Activated CD4-positive, alpha-beta T cell treated with anti-CD3 and anti-CD28 coated beads, Interleukin-2, amount 50 U/mL, for 16 hours (primary cell): ENCODE measurements at regions not wholly inside any gene's neighbourhood (a gene's known extent, or its start where the extent isn't known, plus 50 kb on each side); places are given as distances from the start of the nearest gene placed in this dataset.
"Not testable (repeated sequence)": the region's sequence is repeated elsewhere in the genome, so short reads cannot be mapped to it uniquely, and the experiment has no call there.

Experiments
- DNase-seq: peaks from one replicate; pipeline ENCODE4 v3.0.0-alpha.2; 2020

DNA sequence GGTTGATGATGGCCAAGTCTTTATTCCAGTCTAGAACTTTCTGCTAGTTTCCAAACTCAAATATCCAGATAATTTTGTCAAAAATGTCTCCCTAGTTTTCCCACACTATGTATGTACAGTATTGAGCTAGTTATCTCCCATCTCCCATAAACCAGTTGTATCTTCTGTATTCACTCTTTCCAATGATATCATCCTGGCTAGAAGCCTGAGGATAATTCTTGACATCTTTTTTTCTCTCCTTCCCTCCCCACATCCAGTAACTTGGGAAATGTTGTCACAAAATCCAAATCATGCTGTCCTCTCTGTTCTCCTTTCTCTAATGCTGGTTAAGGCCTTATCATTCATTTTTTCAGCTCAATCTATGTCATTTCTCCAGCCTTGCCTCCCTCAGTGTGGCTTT lies 553.8 kb upstream of the FANCL start:
- DNase-seq: no peak

DNA sequence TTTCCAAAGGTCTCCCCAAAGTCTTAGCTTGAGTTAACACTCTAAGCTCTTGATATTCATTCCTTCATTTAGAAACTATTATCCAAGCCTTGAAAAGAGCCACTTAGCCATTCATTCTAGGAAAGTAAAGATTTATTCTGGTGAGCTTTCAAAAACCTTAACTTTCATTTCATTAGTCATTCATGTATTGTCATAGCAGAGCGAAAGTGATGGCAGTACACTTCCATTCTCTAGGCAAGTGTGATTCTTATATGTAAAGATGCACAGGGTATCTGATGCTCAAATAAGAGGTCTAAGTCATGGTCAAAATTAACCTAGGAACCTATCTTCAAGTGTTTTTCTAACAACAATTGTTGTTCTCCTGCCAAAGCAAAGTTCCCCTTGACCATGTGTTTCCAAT lies 553.0 kb upstream of the FANCL start:
- DNase-seq: no peak

DNA sequence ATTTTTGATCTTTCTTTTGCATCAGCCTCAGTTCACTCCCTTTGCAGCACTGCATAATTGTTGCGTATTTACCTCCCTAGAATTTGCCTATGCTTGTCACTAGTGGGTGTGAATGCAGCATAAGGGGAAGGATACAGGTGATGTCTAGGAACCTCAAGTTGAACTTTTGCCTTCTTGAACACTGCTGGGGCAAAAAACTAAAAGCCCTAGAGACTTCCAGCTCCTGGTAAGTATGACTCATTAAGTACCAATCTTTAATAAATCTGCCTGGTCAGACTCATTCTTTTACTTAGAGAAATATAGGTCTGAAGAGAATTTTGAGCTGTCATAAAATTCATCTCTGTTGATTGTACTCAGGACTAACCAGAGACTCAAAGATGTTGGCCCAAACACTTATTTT lies 547.3 kb upstream of the FANCL start:
- no peak for DNase-seq

DNA sequence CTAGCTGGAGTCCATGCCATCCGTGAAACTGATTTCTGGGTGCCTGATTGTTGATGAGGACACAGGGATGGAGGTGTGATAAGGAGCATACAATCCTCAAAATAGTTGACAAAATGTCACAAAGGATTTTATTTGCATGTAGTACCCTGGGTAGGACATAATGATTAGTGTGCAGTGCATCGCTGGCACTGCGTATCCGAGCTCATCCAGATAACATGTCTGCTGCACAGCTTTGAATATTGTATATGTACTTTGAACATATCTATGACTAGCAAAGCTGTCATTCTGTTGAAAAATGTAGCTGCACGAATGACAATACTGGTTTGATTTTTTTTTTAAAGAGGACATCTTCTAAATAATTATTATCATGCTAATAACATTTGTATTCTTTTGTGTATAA lies 529.7 kb upstream of the FANCL start:
- DNase-seq: no peak

DNA sequence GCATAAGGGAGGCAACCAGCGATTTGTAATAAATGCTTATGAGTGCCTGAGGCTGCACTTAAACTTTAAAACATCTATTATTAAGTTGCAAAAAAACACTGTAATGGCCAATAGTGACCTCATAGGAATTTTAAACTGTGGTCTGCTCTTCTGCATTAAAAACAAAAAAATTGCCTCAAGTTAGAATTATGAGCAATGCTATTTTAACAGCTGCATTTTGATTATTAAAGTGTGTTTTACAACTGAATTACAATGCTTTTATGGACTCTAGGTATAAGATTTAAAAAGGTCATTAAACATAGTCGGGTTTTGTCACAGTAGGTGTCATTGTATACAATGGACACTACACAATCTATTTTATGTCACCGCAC lies 528.7 kb upstream of the FANCL start:
- no peak for DNase-seq

DNA sequence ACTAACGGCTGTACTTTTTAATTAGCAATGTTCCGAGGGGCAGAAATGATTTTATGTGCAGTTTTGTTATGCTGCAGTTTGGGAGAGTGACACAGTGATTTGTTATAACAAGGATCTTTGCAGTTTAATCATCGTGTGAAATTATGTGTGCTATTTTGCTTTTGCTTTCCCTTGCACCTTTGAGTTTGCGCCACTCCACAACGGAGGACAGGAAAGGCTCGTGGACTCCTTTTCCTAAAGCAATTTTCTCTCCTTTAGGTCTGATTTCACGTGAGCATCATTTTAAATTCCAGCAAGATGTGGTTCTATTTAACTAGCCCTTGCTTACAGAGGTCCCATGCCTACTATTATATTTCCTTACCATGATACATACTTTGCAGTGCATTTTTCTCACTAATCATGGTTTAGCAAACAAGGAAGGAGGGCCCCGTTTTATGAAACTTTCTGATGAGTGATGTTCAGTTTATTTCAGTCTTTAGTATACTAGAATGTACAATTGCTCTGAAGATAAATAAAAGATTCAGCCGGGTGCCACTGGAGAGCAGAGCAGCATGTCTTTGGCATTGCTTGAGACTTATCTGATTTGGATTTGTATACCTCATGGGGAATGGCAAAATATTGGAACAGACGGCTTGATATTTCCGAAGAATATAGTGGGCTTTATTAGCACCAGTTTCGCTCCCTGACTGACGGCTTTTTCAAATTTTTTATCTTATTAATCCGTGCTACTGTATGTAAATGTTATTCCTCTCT lies 528.2 kb upstream of the FANCL start:
- DNase-seq: no peak

DNA sequence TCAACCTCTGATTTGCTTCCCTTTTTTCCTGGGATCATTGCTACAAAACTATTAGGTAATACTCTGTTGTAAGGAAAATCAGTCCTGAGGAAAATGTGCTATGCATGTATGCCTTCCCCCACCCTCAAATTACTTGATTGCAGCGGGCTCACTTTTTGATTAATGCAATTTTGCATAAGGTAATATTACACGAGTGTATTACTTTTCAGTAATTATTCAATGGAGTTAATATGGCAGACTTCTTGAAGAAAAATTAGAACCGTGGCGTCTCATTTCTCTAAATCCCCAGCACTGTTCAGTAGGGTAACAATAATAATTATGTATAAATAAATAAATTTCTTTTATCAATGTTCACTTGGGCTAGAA lies 527.6 kb upstream of the FANCL start:
- DNase-seq: no peak

DNA sequence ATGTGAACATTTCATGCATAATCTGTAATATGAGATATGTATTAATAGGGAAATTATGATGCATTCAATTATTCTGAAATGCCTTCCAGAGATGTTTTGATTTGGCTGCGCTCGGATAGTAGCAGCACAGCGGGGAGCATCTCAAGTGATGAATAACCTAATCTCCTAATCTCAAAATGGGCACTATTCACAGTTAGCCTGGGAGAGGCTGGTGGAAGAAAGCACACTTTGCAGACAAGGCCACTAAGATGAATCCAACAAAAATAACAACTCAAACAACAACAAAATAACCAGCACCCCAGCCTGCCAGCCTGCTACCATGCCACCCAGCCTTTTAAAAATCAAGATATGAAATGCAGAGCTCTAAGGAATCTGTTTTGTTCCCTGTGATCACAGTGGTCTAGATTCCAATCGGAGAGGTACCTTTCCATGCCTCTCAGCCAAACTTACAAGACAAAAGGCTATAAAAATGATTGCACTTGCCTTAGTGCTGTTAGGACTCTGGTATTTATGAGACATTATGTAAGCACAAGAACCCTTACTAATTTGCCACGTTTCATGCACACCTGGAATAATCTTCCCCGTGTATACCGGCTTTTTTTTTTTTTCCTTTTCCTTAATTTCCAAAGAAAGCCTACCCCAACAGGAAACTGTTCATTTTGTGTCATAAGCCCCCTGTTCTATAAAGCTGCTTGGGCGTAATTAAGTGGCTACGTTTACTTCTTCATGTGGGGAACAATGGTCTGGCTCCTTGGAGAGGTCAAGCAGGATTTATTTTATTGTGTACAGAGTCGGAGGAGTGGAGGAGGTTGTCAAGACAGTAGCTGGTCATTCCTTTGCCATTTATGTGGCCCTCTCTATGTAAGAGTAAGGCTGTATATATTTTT lies 526.9 kb upstream of the FANCL start:
- DNase-seq: no peak

DNA sequence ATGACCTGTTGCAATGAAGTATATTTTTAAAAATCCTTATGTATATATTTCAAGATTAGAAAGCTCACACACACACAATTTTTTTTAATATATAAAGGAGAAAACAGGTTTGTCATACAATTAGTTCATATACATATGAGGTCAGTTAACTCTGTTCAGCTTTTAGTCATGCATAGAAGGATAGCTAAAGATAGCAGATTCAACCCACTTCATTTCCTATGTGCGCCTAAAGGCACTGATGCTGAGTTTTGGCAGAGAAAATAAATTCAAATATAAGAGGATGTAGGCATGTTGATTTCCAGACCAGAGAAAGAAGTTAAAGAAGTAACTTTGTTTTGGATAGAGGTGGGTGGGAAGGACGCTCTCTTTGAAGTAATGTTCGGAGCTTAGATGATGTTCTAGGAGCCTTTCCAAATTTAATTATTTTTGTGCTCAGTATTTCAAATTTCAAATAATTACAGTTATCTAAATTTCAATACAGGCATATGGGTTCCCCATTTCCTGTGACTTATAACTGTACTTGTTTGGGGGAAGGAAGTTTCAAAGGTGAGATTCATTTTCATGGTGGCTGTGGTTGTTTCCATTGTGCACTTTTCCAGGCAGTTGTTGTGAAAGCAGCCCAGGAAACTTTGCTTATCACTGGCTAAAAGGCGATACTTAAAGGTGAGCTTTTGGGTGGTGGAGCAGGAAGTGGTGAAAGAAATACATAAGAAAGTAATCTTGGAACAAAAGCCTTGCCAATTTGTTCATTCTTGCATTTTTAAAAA lies 523.4 kb upstream of the FANCL start:
- no peak for DNase-seq

DNA sequence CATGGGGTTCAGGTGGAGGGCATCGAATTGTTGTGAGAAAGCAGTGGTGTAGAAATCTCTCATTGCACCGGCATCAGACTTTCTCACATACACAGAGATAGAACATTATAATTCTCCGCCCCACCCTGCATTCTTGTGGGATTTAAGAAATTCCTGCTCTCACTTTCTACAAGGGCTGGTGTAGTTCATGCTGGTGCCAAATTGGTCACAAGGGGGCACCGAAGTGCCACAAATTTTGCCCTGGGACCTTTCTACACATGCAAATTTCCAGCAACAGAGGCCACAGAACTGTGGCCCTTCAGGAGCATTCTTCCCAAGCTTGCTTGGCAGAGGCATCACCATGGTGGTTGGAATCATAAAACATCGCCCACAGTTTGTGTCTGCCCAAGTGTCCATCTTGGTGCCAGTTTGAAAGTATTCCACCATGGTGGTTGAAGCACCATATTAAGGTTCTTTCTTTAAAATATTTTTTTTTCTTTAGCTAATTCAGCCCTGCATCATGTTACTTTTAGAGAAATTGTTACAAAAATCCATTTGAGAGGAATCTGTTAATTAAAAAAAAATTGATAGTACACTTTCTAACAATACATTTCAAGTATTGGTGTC lies 521.2 kb upstream of the FANCL start:
- DNase-seq: peak; percentile 20

DNA sequence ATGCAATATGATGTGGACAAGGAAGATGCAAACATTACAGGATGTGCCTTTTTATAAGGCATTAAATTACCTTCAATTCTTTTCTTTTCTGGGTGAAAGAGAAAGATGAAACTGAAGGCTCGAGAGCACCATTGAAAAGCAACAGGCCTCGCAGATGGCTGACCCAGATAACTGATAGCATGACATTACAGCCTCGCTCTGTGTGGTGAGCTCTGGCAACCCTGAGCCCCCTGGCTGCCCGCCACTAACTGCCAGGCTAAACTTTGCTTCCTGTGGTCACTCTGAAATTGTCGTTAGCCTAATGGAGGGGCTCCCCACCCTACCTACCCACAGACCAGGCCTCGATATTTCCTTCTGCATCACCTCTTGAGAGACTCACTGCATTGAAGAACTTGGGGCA lies 516.8 kb upstream of the FANCL start:
- no peak for DNase-seq

DNA sequence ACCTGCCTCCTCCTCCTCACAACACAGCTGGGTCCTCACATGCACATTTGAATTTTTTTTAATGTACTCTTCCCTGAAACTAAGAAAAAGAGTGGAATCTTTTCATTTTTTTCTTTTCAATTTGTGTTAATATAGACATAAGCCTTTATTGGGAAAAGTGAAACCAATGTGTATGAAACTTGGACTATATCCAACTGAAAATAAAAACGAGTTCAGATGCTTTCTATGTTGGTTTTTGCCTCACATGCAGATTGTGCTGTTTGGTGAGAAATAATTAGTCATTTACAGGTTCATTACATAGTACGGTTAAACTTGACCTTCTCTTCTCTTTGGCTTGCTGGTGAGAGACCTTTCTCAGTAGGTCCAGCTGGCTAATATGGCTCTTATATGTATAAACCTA lies 515.2 kb upstream of the FANCL start:
- no peak for DNase-seq

DNA sequence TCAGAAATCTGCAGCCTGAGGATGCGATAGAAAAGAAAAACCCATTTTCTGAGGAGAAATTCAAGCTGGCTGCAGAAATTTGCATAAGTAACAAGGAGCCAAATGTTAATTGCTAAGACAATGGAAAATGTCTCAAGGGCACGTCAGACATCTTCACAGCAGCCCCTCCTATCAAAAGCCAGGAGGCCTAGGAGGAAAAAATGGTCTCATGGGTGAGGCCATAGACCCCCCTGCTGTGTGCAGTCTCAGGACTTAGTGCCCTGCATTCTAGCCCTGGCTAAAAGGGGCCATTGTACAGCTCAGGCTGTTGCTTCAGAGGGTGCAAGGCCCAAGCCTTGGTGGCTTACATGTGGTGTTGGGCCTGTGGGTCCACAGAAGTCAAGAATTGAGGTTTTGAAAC lies 511.4 kb upstream of the FANCL start:
- not testable (repeated sequence) for DNase-seq

DNA sequence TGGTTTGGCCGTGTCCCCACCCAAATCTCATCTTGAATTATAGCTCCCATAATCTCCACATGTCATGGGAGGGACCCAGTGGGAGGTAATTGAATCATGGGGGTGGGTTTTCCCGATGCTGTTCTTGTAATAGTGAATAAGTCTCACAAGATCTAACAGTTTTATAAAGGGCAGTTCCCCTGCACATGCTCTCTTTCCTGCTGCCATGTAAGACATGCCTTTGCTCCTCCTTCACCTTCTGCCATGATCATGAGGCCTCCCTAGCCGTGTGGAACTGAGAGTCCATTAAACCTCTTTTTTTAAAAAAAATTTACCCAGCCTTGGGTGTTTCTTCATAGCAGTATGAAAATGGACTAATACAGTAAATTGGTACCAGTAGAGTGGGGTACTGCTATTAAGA lies 510.6 kb upstream of the FANCL start:
- not testable (repeated sequence) for DNase-seq

DNA sequence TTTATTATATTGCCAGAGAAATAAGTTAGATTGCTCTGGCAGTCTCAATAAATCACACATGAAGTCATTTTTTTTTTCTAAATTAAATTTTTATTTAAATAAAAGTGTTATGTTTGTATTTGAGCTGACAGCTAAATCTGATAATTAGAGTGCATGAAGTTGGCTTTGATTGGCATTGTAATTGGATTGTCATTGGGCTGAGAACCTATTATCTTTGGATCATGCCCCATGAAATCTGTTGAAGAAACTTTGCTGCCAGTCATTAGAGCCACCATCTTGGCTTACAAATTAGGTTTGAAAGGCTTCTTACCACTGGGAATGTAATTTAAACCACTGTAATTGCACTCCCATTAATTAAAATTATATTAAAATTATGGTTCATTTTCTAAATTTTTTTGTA lies 507.9 kb upstream of the FANCL start:
- no peak for DNase-seq

DNA sequence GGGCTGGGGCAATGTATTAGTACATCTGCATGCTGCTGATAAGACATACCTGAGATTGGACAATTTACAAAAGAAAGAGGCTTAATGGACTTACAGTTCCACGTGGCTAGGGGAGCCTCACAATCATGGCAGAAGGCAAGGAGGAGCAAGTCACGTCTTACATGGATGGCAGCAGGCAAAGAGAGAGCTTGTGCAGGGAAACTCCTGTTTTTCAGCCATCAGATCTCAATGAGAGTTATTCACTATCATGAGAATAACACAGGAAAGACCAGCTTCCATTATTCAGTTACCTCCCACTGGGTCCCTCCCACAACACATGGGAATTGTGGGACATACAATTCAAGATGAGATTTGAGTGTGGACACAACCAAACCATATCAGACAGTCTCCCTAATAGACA lies 504.2 kb upstream of the FANCL start:
- not testable (repeated sequence) for DNase-seq

DNA sequence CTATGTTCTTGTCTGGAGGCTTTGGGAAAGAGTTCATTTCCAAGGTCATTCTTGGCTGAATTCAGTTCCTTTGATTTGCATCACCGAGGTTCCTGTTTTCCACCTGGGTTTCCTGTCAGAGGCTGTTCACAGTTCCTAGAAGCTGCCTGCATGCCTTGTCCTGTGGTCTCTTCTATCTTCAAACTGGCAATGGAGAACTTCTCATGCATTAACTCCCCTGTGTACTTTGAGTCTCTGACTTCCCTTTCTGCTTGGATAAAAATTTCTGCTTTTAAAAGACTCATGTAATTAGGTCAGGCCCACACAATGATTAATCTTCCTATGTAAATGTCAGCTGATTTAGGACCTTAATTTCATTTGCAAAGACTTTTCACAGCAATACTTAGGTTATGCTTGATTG lies 499.3 kb upstream of the FANCL start:
- DNase-seq: no peak

DNA sequence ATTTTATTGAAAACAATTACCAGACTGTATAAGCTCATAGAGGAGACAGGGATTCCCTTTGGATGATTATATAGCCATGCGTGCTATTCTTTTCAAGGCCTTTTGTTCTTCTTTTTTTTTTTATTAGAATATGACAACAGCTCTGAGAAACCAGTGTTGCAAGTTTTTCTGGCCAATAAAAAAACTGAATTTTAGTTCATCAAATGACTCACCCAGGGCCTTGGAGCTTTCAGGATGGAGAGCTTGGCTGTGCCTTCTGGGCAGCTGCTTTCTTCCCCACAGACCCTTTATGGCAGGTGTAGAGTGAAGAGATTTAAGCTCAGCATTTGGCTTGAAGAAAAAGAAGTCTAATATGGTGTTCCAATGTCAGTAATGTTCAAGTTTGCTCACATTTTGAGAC lies 497.9 kb upstream of the FANCL start:
- no peak for DNase-seq

DNA sequence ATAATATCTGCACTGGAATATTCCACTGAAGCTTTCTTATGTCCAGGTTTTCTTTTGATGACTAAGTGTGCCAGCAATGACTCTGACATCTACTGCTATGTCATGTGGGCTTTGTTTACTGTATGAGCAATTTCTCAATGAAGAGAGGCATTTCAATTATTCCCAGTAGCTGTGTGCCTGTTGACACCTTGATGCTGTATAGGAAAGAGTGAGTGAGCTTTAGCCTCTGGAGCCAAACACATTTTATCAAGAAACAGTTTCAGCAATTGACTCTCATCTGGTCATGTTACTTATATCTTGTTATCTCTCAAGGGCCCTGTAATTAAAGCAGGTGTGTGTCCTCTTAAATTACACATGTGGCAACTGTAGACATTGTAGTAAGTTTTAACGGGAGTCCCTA lies 493.2 kb upstream of the FANCL start:
- no peak for DNase-seq

DNA sequence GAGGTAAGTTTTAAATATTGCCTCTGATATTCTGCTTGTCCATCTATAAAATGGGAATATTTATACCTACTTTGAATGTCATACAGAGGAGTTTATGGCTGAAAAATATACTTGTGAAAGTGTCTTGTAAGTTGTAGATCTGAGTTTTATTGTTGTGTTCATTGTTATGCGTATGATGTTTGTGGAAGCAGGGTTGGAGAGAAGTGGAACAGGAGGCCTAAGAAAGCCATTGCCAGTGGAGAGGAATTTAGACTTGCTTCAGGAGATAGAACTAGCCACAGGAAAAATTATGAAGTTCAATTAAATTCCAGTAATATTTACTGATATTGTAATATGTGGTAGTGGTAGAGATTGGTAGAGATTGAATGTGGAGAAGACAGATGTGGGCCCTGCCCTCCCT lies 491.9 kb upstream of the FANCL start:
- DNase-seq: no peak

DNA sequence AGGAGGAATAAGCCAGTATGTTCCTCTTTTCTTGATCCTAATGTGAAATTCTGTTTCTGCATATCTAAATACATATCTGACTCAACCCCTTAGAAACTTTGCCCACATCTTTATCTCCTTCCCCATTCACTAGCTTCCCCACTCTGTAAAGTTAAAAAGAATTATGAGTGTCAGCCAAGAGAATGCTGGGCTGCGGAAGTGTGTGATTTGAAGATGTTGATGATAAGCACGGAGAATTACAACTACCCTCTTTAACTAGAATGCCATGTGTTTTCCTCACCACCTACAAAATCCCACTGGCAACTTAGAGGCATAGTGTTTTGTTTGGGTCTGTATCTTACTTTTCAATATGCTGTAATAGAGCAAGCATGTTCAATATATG lies 490.4 kb upstream of the FANCL start:
- DNase-seq: no peak

DNA sequence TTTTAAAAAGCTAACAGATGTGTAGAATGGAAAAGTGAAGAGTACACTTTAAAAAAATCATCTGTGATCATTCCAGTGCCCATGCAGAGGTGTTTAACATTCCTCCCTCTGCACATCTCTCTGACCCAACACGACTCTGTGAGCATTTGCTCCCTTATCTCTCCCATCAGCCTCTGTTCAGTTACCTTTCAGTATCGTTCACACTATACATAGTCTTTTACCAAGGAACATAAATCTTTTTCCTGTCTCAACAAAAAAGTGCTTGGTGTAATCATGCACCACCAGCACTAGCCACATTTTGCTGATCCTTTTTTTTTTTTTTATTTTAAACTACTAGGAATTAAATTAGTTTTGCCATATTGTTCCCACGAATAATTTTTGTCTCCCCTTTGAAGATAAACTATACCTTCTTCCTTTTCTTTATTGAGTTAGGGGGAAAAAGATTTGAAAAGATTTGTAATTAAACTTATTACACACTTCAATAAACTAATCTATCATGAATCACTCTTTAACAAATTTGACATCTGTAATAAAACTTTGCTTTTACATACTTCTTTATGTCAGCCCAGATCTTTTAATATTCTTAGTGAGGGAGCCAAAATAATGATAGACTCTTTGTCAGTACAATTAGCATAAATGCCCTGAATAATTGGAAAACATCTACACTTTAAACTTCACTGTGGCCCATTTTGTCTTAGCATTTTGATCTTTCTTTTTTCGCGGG lies 489.8 kb upstream of the FANCL start:
- DNase-seq: no peak
